Ishikawa (cell line): ENCODE measurements at regions not wholly inside any gene's neighbourhood (a gene's known extent, or its start where the extent isn't known, plus 50 kb on each side); places are given as distances from the start of the nearest gene placed in this dataset.

Experiments
- CEBPB ChIP-seq: IDR thresholded peaks from 2 replicates; pipeline ENCODE4 v1.6.1; 2012
- CREB1 ChIP-seq: IDR thresholded peaks from 2 replicates; pipeline ENCODE4 v1.6.1; 2012; ENCODE audit warnings: low read depth
- EGR1 ChIP-seq: IDR thresholded peaks from 2 replicates; pipeline ENCODE4 v1.6.1; 2012
- EP300 ChIP-seq: IDR thresholded peaks from 2 replicates; pipeline ENCODE4 v1.6.1; 2012; ENCODE audit warnings: borderline replicate concordance
- FOXM1 ChIP-seq: IDR thresholded peaks from 2 replicates; pipeline ENCODE4 v1.6.1; 2012; ENCODE audit warnings: low read depth, borderline replicate concordance
- MAX ChIP-seq: IDR thresholded peaks from 2 replicates; pipeline ENCODE4 v1.6.1; 2012
- NFIC ChIP-seq: IDR thresholded peaks from 2 replicates; pipeline ENCODE4 v1.6.1; 2012
- RAD21 ChIP-seq: IDR thresholded peaks from 2 replicates; pipeline ENCODE4 v1.6.1; 2012; ENCODE audit warnings: low read depth
- REST ChIP-seq: IDR thresholded peaks from 2 replicates; pipeline ENCODE4 v1.6.1; 2012; ENCODE audit warnings: low read depth, mild to moderate bottlenecking
- TAF1 ChIP-seq: IDR thresholded peaks from 2 replicates; pipeline ENCODE4 v1.6.1; 2012; ENCODE audit warnings: low read depth, mild to moderate bottlenecking
- TCF12 ChIP-seq: IDR thresholded peaks from 2 replicates; pipeline ENCODE4 v1.6.1; 2012; ENCODE audit warnings: low read depth
- TEAD4 ChIP-seq: IDR thresholded peaks from 2 replicates; pipeline ENCODE4 v1.6.1; 2012
- USF1 ChIP-seq: IDR thresholded peaks from 2 replicates; pipeline ENCODE4 v1.6.1; 2012
- YY1 ChIP-seq: IDR thresholded peaks from 2 replicates; pipeline ENCODE4 v1.6.1; 2012; ENCODE audit warnings: low read depth
- ZBTB7A ChIP-seq: IDR thresholded peaks from 2 replicates; pipeline ENCODE4 v1.6.1; 2012; ENCODE audit warnings: low read depth

- no peak for TF ChIP-seq TAF1
- TF ChIP-seq FOXM1: no peak
- TF ChIP-seq CEBPB: no peak
Observed at GRCh38 chr11:87804176-87804575, 371.1 kb downstream of the RAB38 start.

GRCh38 chr11:87803748-87804147, 371.5 kb downstream of the RAB38 start:
- TF ChIP-seq EGR1 (no peak), TAF1 (no peak), FOXM1 (no peak), NFIC (no peak), YY1 (no peak), ZBTB7A (no peak), CREB1 (no peak)

- TF ChIP-seq YY1 (no peak), MAX (no peak), EGR1 (no peak), CREB1 (no peak), EP300 (no peak)
Observed at GRCh38 chr11:87780068-87780413, 395.2 kb downstream of the RAB38 start.

- no peak for TF ChIP-seq FOXM1
- TF ChIP-seq TCF12: no peak
- TF ChIP-seq MAX: no peak
- no peak for TF ChIP-seq EGR1
- TF ChIP-seq TAF1: no peak
- TF ChIP-seq EP300: no peak
- no peak for TF ChIP-seq CREB1
- no peak for TF ChIP-seq TEAD4
- TF ChIP-seq NFIC: no peak
- no peak for TF ChIP-seq RAD21
- no peak for TF ChIP-seq ZBTB7A
- TF ChIP-seq REST: no peak
- TF ChIP-seq CEBPB: no peak
Observed at GRCh38 chr11:87779276-87780067, 395.8 kb downstream of the RAB38 start.

- TF ChIP-seq CREB1 (no peak), MAX (no peak), NFIC (no peak), EGR1 (no peak), USF1 (no peak), YY1 (no peak), ZBTB7A (no peak), TAF1 (no peak), RAD21 (no peak), CEBPB (no peak), TCF12 (no peak), TEAD4 (no peak), FOXM1 (no peak), REST (no peak), EP300 (no peak)
Observed at GRCh38 chr11:87778357-87778756, 396.9 kb downstream of the RAB38 start.

GRCh38 chr11:87775036-87775435, 400.2 kb downstream of the RAB38 start:
- no peak for TF ChIP-seq EGR1
- no peak for TF ChIP-seq MAX
- TF ChIP-seq FOXM1: no peak
- TF ChIP-seq RAD21: no peak
- TF ChIP-seq EP300: no peak
- no peak for TF ChIP-seq TCF12
- no peak for TF ChIP-seq USF1
- no peak for TF ChIP-seq TEAD4
- TF ChIP-seq REST: no peak
